ENCODE measurements at regions not wholly inside any gene's neighbourhood (a gene's known extent, or its start where the extent isn't known, plus 50 kb on each side); places are given as distances from the start of the nearest gene placed in this dataset.

DNA sequence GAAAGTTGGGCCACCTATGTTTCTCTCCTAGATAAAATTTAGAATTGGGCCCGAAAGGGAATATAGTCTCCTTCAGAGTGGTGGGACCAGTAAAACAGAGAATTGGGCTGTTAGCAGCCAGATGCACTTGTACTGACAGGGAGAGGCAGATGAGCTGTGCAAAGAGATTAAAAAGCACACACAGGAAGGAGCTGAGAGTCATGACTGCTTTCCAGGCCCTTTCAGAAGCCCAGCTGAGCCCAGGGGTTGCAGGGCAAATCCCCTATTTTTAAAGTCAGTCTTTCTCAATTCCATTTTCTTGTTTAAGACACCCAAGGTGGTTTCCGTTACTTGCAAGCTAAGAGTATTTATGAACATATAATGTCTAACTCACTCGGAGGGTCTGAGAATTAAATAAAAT, 130.4 kb downstream of the PRELID2 start:
- dilution Hi-C loops (cut with HindIII; ENCODE audit: low sequenced_read_pairs, unreplicated experiment): no loop called here
- CTCF ChIA-PET: interaction anchor here (0.7 to 1.0 kb wide), 2 partner anchors 1015 to 1509 kb away, joined by 3 to 4 read pairs; no protein-coding TSS in a partner anchor
- Histone ChIP-seq H2BK5ac (ENCODE audit: low read depth, low read length, poor library complexity, severe bottlenecking) (no peak overlapping the region), H4K91ac (ENCODE audit: insufficient read depth, low read depth, low read length) (no peak overlapping the region), H3K27me3 (ENCODE audit: control insufficient read depth, insufficient read depth, low read length) (no peaks in the 10 kb centered on the region), H3K18ac (ENCODE audit: low read depth, low read length) (no peak overlapping the region), H3K4me1 (ENCODE audit: control insufficient read depth, insufficient read depth, low read length) (no peaks in the 10 kb centered on the region), H2BK15ac (ENCODE audit: low read depth, low read length) (no peak overlapping the region), H3K4ac (ENCODE audit: low read depth, low read length) (no peak overlapping the region), H2AFZ (replicated peaks; ENCODE audit: low read length, poor library complexity) (no peak overlapping the region), H3K4me2 (ENCODE audit: low read depth, low read length) (no peak overlapping the region), H3K14ac (replicated peaks; ENCODE audit: low read depth, low read length) (no peak overlapping the region), H3K27ac (ENCODE audit: insufficient read depth, low read length) (no peak overlapping the region), H4K8ac (ENCODE audit: low read depth in 2 of 2, low read length in 2 of 2) (no peak overlapping the region), H4K5ac (ENCODE audit: low read depth, low read length) (no peak overlapping the region), H2AK9ac (replicated peaks; ENCODE audit: low read depth, low read length, poor library complexity) (no peak overlapping the region), H3K4me3 (ENCODE audit: insufficient read depth, low read depth, low read length) (no peak overlapping the region), H3K9ac (ENCODE audit: low read depth, low read length) (no peak overlapping the region), H4K20me1 (ENCODE audit: insufficient read depth, low read length) (no peaks in the 10 kb centered on the region), H2AK5ac (ENCODE audit: low read depth, low read length) (no peak overlapping the region), H2BK20ac (ENCODE audit: low read depth, low read length) (no peak overlapping the region), H3K36me3 (ENCODE audit: control insufficient read depth, insufficient read depth, low read length) (no peaks in the 10 kb centered on the region), H3K79me1 (ENCODE audit: low read depth in 1 of 2, low read length in 2 of 2) (no peaks in the 10 kb centered on the region), H2BK120ac (ENCODE audit: low read depth, low read length) (no peak overlapping the region), H3K56ac (ENCODE audit: extremely low read depth, insufficient read depth, low read length) (no peak overlapping the region), H3K9me3 (ENCODE audit: control insufficient read depth, insufficient read depth, low read length) (no peaks in the 10 kb centered on the region), H3K23ac (ENCODE audit: low read depth, low read length) (no peak overlapping the region), H3K9me1 (ENCODE audit: insufficient read depth, low read length) (no peaks in the 10 kb centered on the region)
- WGBS, 2 experiments (ENCODE audit: extremely low coverage in 2 of 2, insufficient read length in 1 of 2): 60% methylated on average over 1 of the region's 3 CpGs; no CpG with 5 or more reads in 1 of the 2 experiments
- ATAC-seq (ENCODE audit: low read depth) (no peak), DNase-seq (no peak)
- POLR2A ChIA-PET (ENCODE audit: unreplicated experiment): no interaction called here
- intact Hi-C loops (cut with micrococcal nuclease): no loop called here
- no TSS peak for BruUV-seq (replicated peaks)
- TF ChIP-seq POLR2A (IDR thresholded peaks at IDR 0.05; ENCODE audit: low read depth, low read length) (no peak), RAD21 (IDR thresholded peaks at IDR 0.05; ENCODE audit: low read length) (no peak), CEBPB (IDR thresholded peaks at IDR 0.05; ENCODE audit: low read depth, low read length) (no peak), RCOR1 (IDR thresholded peaks at IDR 0.05; ENCODE audit: insufficient replicate concordance, low read length) (no peak), FOS (IDR thresholded peaks at IDR 0.05; ENCODE audit: low read depth, low read length) (no peak), RFX5 (IDR thresholded peaks at IDR 0.05; ENCODE audit: low read depth, low read length) (no peak), MAFK (IDR thresholded peaks at IDR 0.05; ENCODE audit: low read depth, low read length) (no peak), BHLHE40 (IDR thresholded peaks at IDR 0.05; ENCODE audit: low read depth, low read length) (no peak), MXI1 (IDR thresholded peaks at IDR 0.05; ENCODE audit: borderline replicate concordance, low read depth, low read length) (no peak), MAZ (IDR thresholded peaks at IDR 0.05; ENCODE audit: borderline replicate concordance, low read depth, low read length) (no peak), SMC3 (IDR thresholded peaks at IDR 0.05; ENCODE audit: low read depth, low read length) (no peak)
- TF ChIP-seq, protein P1, sequence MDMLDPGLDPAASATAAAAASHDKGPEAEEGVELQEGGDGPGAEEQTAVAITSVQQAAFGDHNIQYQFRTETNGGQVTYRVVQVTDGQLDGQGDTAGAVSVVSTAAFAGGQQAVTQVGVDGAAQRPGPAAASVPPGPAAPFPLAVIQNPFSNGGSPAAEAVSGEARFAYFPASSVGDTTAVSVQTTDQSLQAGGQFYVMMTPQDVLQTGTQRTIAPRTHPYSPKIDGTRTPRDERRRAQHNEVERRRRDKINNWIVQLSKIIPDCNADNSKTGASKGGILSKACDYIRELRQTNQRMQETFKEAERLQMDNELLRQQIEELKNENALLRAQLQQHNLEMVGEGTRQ (IDR thresholded peaks at IDR 0.05; ENCODE audit: low read depth, low read length): no peak
- TF ChIP-seq, protein P2, sequence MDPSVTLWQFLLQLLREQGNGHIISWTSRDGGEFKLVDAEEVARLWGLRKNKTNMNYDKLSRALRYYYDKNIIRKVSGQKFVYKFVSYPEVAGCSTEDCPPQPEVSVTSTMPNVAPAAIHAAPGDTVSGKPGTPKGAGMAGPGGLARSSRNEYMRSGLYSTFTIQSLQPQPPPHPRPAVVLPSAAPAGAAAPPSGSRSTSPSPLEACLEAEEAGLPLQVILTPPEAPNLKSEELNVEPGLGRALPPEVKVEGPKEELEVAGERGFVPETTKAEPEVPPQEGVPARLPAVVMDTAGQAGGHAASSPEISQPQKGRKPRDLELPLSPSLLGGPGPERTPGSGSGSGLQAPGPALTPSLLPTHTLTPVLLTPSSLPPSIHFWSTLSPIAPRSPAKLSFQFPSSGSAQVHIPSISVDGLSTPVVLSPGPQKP (IDR thresholded peaks at IDR 0.05; ENCODE audit: borderline replicate concordance, low read depth, low read length): no peak
- TF ChIP-seq, protein P3, sequence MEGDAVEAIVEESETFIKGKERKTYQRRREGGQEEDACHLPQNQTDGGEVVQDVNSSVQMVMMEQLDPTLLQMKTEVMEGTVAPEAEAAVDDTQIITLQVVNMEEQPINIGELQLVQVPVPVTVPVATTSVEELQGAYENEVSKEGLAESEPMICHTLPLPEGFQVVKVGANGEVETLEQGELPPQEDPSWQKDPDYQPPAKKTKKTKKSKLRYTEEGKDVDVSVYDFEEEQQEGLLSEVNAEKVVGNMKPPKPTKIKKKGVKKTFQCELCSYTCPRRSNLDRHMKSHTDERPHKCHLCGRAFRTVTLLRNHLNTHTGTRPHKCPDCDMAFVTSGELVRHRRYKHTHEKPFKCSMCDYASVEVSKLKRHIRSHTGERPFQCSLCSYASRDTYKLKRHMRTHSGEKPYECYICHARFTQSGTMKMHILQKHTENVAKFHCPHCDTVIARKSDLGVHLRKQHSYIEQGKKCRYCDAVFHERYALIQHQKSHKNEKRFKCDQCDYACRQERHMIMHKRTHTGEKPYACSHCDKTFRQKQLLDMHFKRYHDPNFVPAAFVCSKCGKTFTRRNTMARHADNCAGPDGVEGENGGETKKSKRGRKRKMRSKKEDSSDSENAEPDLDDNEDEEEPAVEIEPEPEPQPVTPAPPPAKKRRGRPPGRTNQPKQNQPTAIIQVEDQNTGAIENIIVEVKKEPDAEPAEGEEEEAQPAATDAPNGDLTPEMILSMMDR (conservative IDR thresholded peaks at IDR 0.05; ENCODE audit: low read depth, low read length): no peak
- in situ Hi-C loops (cut with MboI; ENCODE audit: low sequenced_read_pairs): loop anchor here (25.0 kb wide), 1 partner anchor 1492 kb away; no protein-coding TSS in a partner anchor

Measured in IMR-90 (cell line).